ENCODE measurements at regions not wholly inside any gene's neighbourhood (a gene's known extent, or its start where the extent isn't known, plus 50 kb on each side); places are given as distances from the start of the nearest gene placed in this dataset.

GRCh38 chr15:77797270-77797669 is 164.6 kb upstream of the LINGO1 start:
- Histone ChIP-seq H3K79me2 (replicated peaks; ENCODE audit: insufficient read depth, low read length) (no peaks in the 10 kb centered on the region), H3K9me3 (ENCODE audit: low read length) (no peaks in the 10 kb centered on the region), H3K27ac (ENCODE audit: low read length) (no peak overlapping the region), H3K9me2 (ENCODE audit: insufficient read depth, low read length) (no peaks in the 10 kb centered on the region), H3K9ac (ENCODE audit: low read length) (no peak overlapping the region), H3K27me3 (ENCODE audit: insufficient read depth, low read depth, low read length) (no peaks in the 10 kb centered on the region), H4K20me1 (ENCODE audit: insufficient read depth) (no peaks in the 10 kb centered on the region), H3F3A (ENCODE audit: insufficient read depth, low read length, poor library complexity, severe bottlenecking) (no peaks in the 10 kb centered on the region), H3K4me3 (ENCODE audit: low read length) (no peak overlapping the region), H3K4me2 (ENCODE audit: low read length) (no peak overlapping the region), H2AFZ (ENCODE audit: low read depth, low read length) (no peak overlapping the region), H3K36me3 (ENCODE audit: insufficient read depth, low read length) (no peaks in the 10 kb centered on the region)
- TF ChIP-seq, protein P1, sequence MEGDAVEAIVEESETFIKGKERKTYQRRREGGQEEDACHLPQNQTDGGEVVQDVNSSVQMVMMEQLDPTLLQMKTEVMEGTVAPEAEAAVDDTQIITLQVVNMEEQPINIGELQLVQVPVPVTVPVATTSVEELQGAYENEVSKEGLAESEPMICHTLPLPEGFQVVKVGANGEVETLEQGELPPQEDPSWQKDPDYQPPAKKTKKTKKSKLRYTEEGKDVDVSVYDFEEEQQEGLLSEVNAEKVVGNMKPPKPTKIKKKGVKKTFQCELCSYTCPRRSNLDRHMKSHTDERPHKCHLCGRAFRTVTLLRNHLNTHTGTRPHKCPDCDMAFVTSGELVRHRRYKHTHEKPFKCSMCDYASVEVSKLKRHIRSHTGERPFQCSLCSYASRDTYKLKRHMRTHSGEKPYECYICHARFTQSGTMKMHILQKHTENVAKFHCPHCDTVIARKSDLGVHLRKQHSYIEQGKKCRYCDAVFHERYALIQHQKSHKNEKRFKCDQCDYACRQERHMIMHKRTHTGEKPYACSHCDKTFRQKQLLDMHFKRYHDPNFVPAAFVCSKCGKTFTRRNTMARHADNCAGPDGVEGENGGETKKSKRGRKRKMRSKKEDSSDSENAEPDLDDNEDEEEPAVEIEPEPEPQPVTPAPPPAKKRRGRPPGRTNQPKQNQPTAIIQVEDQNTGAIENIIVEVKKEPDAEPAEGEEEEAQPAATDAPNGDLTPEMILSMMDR (IDR thresholded peaks at IDR 0.05; ENCODE audit: poor library complexity, severe bottlenecking) = no peak
- TF ChIP-seq EZH2 (IDR thresholded peaks at IDR 0.05; ENCODE audit: borderline replicate concordance, insufficient read depth, low read length, poor library complexity, severe bottlenecking) = no peak
- TF ChIP-seq SMC3 (conservative IDR thresholded peaks at IDR 0.05; ENCODE audit: poor library complexity) = no peak
- no peak for TF ChIP-seq EP300 (conservative IDR thresholded peaks at IDR 0.05; ENCODE audit: poor library complexity, severe bottlenecking)
- no peak for TF ChIP-seq MXI1 (conservative IDR thresholded peaks at IDR 0.05; ENCODE audit: poor library complexity, severe bottlenecking)
- no peak for TF ChIP-seq RAD21 (conservative IDR thresholded peaks at IDR 0.05)
- no peak for TF ChIP-seq TAF1 (IDR thresholded peaks at IDR 0.05; ENCODE audit: low read depth)
- no peak for TF ChIP-seq POLR2AphosphoS5 (IDR thresholded peaks at IDR 0.05)
- TF ChIP-seq REST (IDR thresholded peaks at IDR 0.05; ENCODE audit: borderline replicate concordance) = no peak

DNA sequence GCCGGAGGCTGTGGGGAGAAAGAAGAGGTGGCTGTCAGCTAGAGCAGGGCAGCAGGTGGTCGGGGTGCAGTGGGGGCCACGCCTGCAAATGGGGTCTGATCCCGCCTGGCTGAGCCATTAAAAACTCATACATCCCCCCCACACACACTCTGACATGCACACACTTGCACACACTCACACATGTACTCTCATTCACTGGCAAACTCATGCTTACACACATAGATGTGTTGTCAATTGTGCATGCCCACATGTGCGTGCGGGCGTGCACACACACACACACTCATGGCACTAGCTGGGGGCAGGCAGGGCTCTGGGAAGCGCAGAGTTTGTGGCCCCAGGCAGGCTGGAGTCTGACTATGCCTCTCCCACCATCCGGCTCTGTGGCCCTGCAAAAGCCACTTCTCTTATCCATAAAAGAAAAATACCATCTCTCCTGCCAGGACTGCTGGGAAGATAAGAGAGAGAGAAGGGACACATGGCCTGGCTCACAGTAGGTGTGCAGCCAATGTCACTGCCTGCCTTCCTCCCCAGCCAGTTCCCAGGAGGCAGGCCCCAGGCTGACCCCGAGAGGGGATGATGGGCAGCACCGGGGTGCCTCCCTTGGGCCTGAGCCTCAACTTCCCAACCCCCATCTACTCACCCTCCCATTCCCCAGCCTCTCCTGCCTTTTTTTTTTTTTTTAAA is 163.5 kb upstream of the LINGO1 start:
- Histone ChIP-seq H4K20me1 (ENCODE audit: insufficient read depth) (no peaks in the 10 kb centered on the region), H3K27me3 (ENCODE audit: insufficient read depth, low read depth, low read length) (no peaks in the 10 kb centered on the region), H3K27ac (ENCODE audit: low read length) (no peak overlapping the region), H3K4me3 (ENCODE audit: low read length) (no peak overlapping the region), H3F3A (ENCODE audit: insufficient read depth, low read length, poor library complexity, severe bottlenecking) (no peaks in the 10 kb centered on the region), H3K9me3 (ENCODE audit: low read length) (no peaks in the 10 kb centered on the region), H3K9ac (ENCODE audit: low read length) (no peak overlapping the region), H3K9me2 (ENCODE audit: insufficient read depth, low read length) (no peaks in the 10 kb centered on the region), H2AFZ (ENCODE audit: low read depth, low read length) (no peak overlapping the region), H3K4me2 (ENCODE audit: low read length) (no peak overlapping the region), H3K79me2 (replicated peaks; ENCODE audit: insufficient read depth, low read length) (no peaks in the 10 kb centered on the region), H3K36me3 (ENCODE audit: insufficient read depth, low read length) (no peaks in the 10 kb centered on the region)
- TF ChIP-seq REST (IDR thresholded peaks at IDR 0.05; ENCODE audit: borderline replicate concordance) = no peak

All from neural cell (in vitro differentiated cells).